ENCODE measurements at regions not wholly inside any gene's neighbourhood (a gene's known extent, or its start where the extent isn't known, plus 50 kb on each side); places are given as distances from the start of the nearest gene placed in this dataset.

- H3K4me3 ChIP-seq (ENCODE audit: low read length): no peak overlapping the region
- 91% methylated on average over 2 of the region's 2 CpGs for WGBS
- no peaks in the 10 kb centered on the region for H3K36me3 ChIP-seq (ENCODE audit: insufficient read depth, low read length)
- H3K27me3 ChIP-seq (ENCODE audit: insufficient read depth, low read length): no peaks in the 10 kb centered on the region
- no peaks in the 10 kb centered on the region for H3K4me1 ChIP-seq (ENCODE audit: insufficient read depth, low read length)
- no peak overlapping the region for H3K27ac ChIP-seq (ENCODE audit: low read depth, low read length)
- no peak overlapping the region for H3K9ac ChIP-seq (ENCODE audit: low read depth, low read length)
- no peaks in the 10 kb centered on the region for H3K9me3 ChIP-seq (ENCODE audit: insufficient read depth, low read depth, low read length)
These were observed 153.7 kb downstream of the RPS24 start for GRCh38 chr10:78187371-78187770.

- Histone ChIP-seq H3K9me3 (ENCODE audit: insufficient read depth, low read depth, low read length) (peaks cover 5% of the 10 kb centered on the region), H3K9ac (ENCODE audit: low read depth, low read length) (no peak overlapping the region), H3K4me1 (ENCODE audit: insufficient read depth, low read length) (no peaks in the 10 kb centered on the region), H3K27me3 (ENCODE audit: insufficient read depth, low read length) (no peaks in the 10 kb centered on the region), H3K4me3 (ENCODE audit: low read length) (no peak overlapping the region), H3K36me3 (ENCODE audit: insufficient read depth, low read length) (no peaks in the 10 kb centered on the region), H3K27ac (ENCODE audit: low read depth, low read length) (no peak overlapping the region)
- 87% methylated on average over 4 of the region's 4 CpGs for WGBS
These were observed 154.8 kb downstream of the RPS24 start for GRCh38 chr10:78188446-78188845.

- H3K4me3 ChIP-seq (ENCODE audit: low read length): no peak overlapping the region
- no peaks in the 10 kb centered on the region for H3K36me3 ChIP-seq (ENCODE audit: insufficient read depth, low read length)
- WGBS: 84% methylated on average over 10 of the region's 10 CpGs
- peaks cover 7% of the 10 kb centered on the region for H3K9me3 ChIP-seq (ENCODE audit: insufficient read depth, low read depth, low read length)
- H3K27me3 ChIP-seq (ENCODE audit: insufficient read depth, low read length): no peaks in the 10 kb centered on the region
- no peak overlapping the region for H3K9ac ChIP-seq (ENCODE audit: low read depth, low read length)
- no peaks in the 10 kb centered on the region for H3K4me1 ChIP-seq (ENCODE audit: insufficient read depth, low read length)
- no peak overlapping the region for H3K27ac ChIP-seq (ENCODE audit: low read depth, low read length)
These were observed 156.6 kb downstream of the RPS24 start for GRCh38 chr10:78190051-78190825.

- no peak overlapping the region for H3K27ac ChIP-seq (ENCODE audit: low read depth, low read length)
- no peak overlapping the region for H3K4me3 ChIP-seq (ENCODE audit: low read length)
- H3K27me3 ChIP-seq (ENCODE audit: insufficient read depth, low read length): no peaks in the 10 kb centered on the region
- no peaks in the 10 kb centered on the region for H3K4me1 ChIP-seq (ENCODE audit: insufficient read depth, low read length)
- H3K9ac ChIP-seq (ENCODE audit: low read depth, low read length): no peak overlapping the region
- no peaks in the 10 kb centered on the region for H3K36me3 ChIP-seq (ENCODE audit: insufficient read depth, low read length)
- H3K9me3 ChIP-seq (ENCODE audit: insufficient read depth, low read depth, low read length): peaks cover 7% of the 10 kb centered on the region
- 93% methylated on average over 3 of the region's 3 CpGs for WGBS
These were observed 157.6 kb downstream of the RPS24 start for GRCh38 chr10:78191301-78191700.

GRCh38 chr10:78193189-78193588 lies 159.5 kb downstream of the RPS24 start:
- H3K9ac ChIP-seq (ENCODE audit: low read depth, low read length): no peak overlapping the region
- H3K9me3 ChIP-seq (ENCODE audit: insufficient read depth, low read depth, low read length): peaks cover 7% of the 10 kb centered on the region
- no peaks in the 10 kb centered on the region for H3K27me3 ChIP-seq (ENCODE audit: insufficient read depth, low read length)
- no peak overlapping the region for H3K27ac ChIP-seq (ENCODE audit: low read depth, low read length)
- H3K4me3 ChIP-seq (ENCODE audit: low read length): no peak overlapping the region
- H3K4me1 ChIP-seq (ENCODE audit: insufficient read depth, low read length): no peaks in the 10 kb centered on the region
- WGBS: 100% methylated on average over 1 of the region's 1 CpG
- H3K36me3 ChIP-seq (ENCODE audit: insufficient read depth, low read length): no peaks in the 10 kb centered on the region

- H3K4me1 ChIP-seq (ENCODE audit: insufficient read depth, low read length): no peaks in the 10 kb centered on the region
- no peak overlapping the region for H3K4me3 ChIP-seq (ENCODE audit: low read length)
- no peaks in the 10 kb centered on the region for H3K36me3 ChIP-seq (ENCODE audit: insufficient read depth, low read length)
- 83% methylated on average over 4 of the region's 4 CpGs for WGBS
- H3K9me3 ChIP-seq (ENCODE audit: insufficient read depth, low read depth, low read length): peaks cover 7% of the 10 kb centered on the region
- no peaks in the 10 kb centered on the region for H3K27me3 ChIP-seq (ENCODE audit: insufficient read depth, low read length)
- H3K9ac ChIP-seq (ENCODE audit: low read depth, low read length): no peak overlapping the region
- H3K27ac ChIP-seq (ENCODE audit: low read depth, low read length): no peak overlapping the region
These were observed 160.4 kb downstream of the RPS24 start for GRCh38 chr10:78194050-78194449.

- Histone ChIP-seq H3K4me1 (ENCODE audit: insufficient read depth, low read length) (no peaks in the 10 kb centered on the region), H3K9me3 (ENCODE audit: insufficient read depth, low read depth, low read length) (peaks cover 7% of the 10 kb centered on the region), H3K27ac (ENCODE audit: low read depth, low read length) (no peak overlapping the region), H3K36me3 (ENCODE audit: insufficient read depth, low read length) (no peaks in the 10 kb centered on the region), H3K27me3 (ENCODE audit: insufficient read depth, low read length) (no peaks in the 10 kb centered on the region), H3K4me3 (ENCODE audit: low read length) (no peak overlapping the region), H3K9ac (ENCODE audit: low read depth, low read length) (no peak overlapping the region)
- 66% methylated on average over 10 of the region's 10 CpGs for WGBS
These were observed 161.1 kb downstream of the RPS24 start for GRCh38 chr10:78194539-78195402.

- H3K27me3 ChIP-seq (ENCODE audit: insufficient read depth, low read length): no peaks in the 10 kb centered on the region
- H3K4me1 ChIP-seq (ENCODE audit: insufficient read depth, low read length): no peaks in the 10 kb centered on the region
- H3K4me3 ChIP-seq (ENCODE audit: low read length): no peak overlapping the region
- no peak overlapping the region for H3K9ac ChIP-seq (ENCODE audit: low read depth, low read length)
- no peak overlapping the region for H3K27ac ChIP-seq (ENCODE audit: low read depth, low read length)
- no peaks in the 10 kb centered on the region for H3K36me3 ChIP-seq (ENCODE audit: insufficient read depth, low read length)
- peaks cover 7% of the 10 kb centered on the region for H3K9me3 ChIP-seq (ENCODE audit: insufficient read depth, low read depth, low read length)
- 92% methylated on average over 4 of the region's 4 CpGs for WGBS
These were observed 162.7 kb downstream of the RPS24 start for GRCh38 chr10:78196396-78196795.

GRCh38 chr10:78196964-78197363 lies 163.3 kb downstream of the RPS24 start:
- Histone ChIP-seq H3K27ac (ENCODE audit: low read depth, low read length) (no peak overlapping the region), H3K9me3 (ENCODE audit: insufficient read depth, low read depth, low read length) (peaks cover 7% of the 10 kb centered on the region), H3K36me3 (ENCODE audit: insufficient read depth, low read length) (no peaks in the 10 kb centered on the region), H3K4me3 (ENCODE audit: low read length) (no peak overlapping the region), H3K9ac (ENCODE audit: low read depth, low read length) (no peak overlapping the region), H3K4me1 (ENCODE audit: insufficient read depth, low read length) (no peaks in the 10 kb centered on the region), H3K27me3 (ENCODE audit: insufficient read depth, low read length) (no peaks in the 10 kb centered on the region)
- 92% methylated on average over 2 of the region's 2 CpGs for WGBS

GRCh38 chr10:78197628-78198272 lies 164.1 kb downstream of the RPS24 start:
- Histone ChIP-seq H3K9ac (ENCODE audit: low read depth, low read length) (no peak overlapping the region), H3K9me3 (ENCODE audit: insufficient read depth, low read depth, low read length) (peaks cover 6% of the 10 kb centered on the region), H3K36me3 (ENCODE audit: insufficient read depth, low read length) (no peaks in the 10 kb centered on the region), H3K27ac (ENCODE audit: low read depth, low read length) (no peak overlapping the region), H3K27me3 (ENCODE audit: insufficient read depth, low read length) (no peaks in the 10 kb centered on the region), H3K4me3 (ENCODE audit: low read length) (no peak overlapping the region), H3K4me1 (ENCODE audit: insufficient read depth, low read length) (no peaks in the 10 kb centered on the region)
- WGBS: 83% methylated on average over 2 of the region's 2 CpGs

Data from HUES64 (cell line).